GM21619 (cell line): ENCODE measurements at regions not wholly inside any gene's neighbourhood (a gene's known extent, or its start where the extent isn't known, plus 50 kb on each side); places are given as distances from the start of the nearest gene placed in this dataset.
"Not testable (repeated sequence)": the region's sequence is repeated elsewhere in the genome, so short reads cannot be mapped to it uniquely, and the experiment has no call there.

Experiments
- ATAC-seq: cut with Tn5 transposase; IDR thresholded peaks from one replicate; pipeline ENCODE4 v1.9.1; 2021; ENCODE audit not compliant: unreplicated experiment

DNA sequence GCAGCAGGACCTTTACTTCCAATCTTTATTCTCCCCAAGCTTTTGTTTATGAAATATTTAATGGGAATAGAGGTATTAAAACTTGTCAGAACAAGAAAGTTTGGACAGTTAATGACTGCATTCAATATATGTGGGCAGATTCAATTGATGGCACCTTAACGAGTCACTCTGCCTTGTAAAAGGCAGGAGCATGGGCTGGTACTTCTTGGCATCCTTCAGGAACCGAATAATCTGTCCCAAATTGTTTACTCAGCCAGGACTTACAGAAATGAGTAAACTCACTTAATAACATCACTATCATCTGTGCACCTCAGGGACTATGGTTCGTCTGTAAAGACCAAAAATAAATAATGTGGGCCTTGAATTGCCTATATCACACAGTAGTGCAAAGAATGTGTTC lies 1280.3 kb upstream of the TMEFF2 start:
- ATAC-seq = no peak

DNA sequence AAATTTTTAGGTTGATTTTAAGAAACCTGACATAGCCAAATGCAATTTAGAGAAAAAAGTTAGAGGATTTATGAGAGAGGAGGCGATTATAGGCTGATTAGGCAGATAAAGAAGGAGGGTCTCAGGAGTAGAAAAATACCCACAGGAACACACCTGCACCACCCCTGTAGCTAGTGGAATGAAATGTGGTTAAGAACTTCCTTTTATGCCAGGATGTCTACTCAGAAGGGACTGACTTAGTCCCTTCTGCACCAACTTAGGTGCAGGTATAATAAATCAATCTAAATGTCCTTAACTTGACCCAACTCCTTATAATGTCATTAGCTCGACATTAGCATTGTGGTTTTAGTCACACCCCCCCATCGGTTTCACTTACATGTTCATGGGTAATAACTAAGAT lies 1274.5 kb upstream of the TMEFF2 start:
- ATAC-seq = no peak

DNA sequence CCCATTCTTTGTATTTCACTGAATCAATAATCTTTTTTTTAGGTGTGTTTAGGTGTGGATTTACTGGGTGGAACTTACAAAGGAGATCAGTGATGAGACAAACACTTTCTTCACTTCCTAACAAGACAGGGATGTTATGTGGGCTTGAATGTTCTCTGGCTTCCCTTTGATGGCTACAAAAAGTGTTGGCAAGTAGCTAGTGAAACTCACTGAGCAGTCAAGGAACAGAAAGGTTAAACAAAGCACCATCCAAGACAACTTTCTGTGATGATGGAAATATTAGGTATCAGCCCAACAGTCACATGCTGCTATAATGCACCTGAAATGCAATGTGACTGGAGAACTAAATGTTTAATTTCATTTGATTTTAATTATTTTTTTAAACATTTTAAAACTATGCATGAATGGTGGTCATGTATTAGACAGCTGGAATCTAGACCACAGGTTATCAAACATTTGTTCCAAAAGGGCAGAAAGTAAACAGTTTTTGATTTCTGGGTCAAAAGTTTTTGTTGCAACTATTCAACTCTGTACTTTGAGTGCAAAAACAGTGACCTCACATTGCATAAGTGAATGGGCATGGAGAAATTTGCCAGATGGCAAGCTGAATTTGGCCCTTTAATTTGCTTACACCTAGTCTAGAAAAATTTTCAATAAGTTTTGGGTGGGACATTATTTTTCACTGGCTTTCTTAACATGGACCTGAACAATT lies 1272.7 kb upstream of the TMEFF2 start:
- no peak for ATAC-seq

DNA sequence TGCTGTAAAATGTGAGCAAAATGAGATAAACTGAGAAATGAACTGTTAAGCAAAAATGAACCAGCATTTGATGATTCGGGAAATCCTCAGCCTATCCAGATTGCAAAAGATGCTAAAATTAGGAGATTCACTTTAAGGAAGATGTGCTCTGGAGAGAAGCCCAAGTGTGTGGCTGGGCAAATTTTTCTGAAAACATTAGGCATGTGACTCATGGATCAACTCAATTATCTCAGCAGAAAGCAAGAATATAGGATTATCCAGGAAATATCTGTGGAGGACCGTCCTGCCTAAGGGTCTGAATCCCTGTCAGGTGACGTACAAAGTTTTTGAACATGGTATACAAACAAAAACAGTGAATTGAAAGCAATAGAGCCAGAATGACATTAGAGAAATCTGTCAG lies 1268.3 kb upstream of the TMEFF2 start:
- no peak for ATAC-seq

GRCh38 chr2:193462411-193462810 lies 1267.7 kb upstream of the TMEFF2 start:
- no peak for ATAC-seq

- peak; percentile 67 for ATAC-seq
Observed at GRCh38 chr2:193461431-193461934, 1266.8 kb upstream of the TMEFF2 start.

GRCh38 chr2:193446967-193447366 lies 1252.2 kb upstream of the TMEFF2 start:
- peak; percentile 64 for ATAC-seq

DNA sequence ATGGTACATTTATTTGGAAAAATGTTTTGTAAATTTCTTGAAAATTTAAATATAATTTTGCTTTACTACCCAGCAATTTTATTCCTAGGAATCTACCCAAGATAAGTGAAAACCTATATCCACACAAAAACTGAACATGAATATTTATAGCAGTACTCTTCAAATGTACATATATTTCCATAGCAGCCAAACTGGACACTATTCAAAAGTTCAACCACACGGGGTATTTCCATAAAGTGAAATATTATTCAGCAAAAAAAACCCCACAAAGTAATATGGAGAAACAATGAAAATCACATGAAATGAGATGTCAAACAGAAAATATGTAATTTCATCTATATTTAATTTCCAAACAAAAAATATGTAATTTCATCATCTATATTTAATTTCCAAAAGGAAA lies 1247.6 kb upstream of the TMEFF2 start:
- no peak for ATAC-seq

DNA sequence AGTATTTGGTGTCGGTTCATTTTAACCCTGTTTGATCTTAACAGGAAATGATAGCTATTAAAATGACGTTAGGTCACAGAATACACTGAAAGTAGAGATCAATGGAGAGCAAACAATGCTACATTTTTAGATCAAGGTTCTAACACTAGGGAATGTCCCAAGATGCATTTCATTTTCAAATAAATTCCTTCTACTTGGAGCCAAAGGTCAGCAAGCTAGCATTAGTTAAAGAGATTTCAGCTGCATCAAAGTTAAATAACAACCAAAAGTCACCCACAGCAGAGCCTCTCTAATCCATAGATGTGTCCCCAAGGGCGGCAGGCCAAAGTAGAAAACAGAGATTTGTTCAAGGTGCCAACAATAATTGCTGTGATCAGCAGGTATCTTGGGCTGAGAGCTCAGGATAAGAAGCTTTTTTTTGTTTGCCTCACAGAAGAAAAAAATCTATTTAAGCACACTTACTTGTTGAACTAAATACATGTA lies 1233.6 kb upstream of the TMEFF2 start:
- ATAC-seq = no peak

- ATAC-seq = not testable (repeated sequence)
Observed at GRCh38 chr2:193412368-193412767, 1217.6 kb upstream of the TMEFF2 start.

- ATAC-seq = no peak
Observed at GRCh38 chr2:193409951-193410350, 1215.2 kb upstream of the TMEFF2 start.

- no peak for ATAC-seq
Observed at GRCh38 chr2:193382583-193382982, 1187.8 kb upstream of the TMEFF2 start.

DNA sequence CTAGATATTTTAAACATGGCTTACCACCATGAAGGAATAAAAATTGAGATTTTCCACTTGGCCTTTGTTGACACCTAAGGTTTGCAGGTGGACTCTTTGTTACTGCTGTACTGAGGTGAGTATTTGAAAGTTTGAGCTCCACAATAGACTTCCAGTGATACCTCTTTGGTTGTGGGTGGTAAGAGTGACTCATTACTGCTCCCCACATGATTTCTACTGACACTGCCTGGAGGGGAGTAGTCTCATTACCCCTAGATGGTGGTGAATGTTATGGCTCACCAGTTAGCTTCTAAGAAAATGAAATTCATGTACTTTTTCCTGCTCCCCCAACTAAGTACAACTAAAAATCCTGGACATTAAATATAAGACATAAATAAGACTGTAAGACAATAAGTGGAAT lies 1183.1 kb upstream of the TMEFF2 start:
- no peak for ATAC-seq

GRCh38 chr2:193373120-193373519 lies 1178.4 kb upstream of the TMEFF2 start:
- ATAC-seq = no peak

- no peak for ATAC-seq
Observed at GRCh38 chr2:193371200-193371599, 1176.5 kb upstream of the TMEFF2 start.

GRCh38 chr2:193368615-193369014 lies 1173.9 kb upstream of the TMEFF2 start:
- ATAC-seq = no peak

DNA sequence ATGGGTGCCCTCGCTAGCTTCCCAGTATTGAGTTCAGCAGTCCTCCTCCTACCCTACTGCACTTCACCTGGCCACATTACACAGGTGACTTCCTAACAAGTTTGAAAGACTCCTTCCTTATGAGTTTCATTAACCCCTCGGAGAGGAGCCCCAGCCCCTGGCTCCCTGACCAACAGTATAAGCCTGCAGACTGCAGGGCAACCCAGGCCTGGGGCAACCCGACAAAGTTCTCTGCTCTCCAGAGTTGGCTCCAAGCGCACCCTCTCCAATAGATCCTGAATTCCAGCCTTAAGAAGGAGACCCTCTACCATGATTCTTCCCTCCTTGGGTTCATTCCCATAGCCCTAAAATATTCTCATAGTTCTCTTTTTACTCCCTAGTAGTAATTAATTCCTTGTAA lies 1162.8 kb upstream of the TMEFF2 start:
- ATAC-seq = no peak

GRCh38 chr2:193352665-193353242 lies 1158.0 kb upstream of the TMEFF2 start:
- not testable (repeated sequence) for ATAC-seq

DNA sequence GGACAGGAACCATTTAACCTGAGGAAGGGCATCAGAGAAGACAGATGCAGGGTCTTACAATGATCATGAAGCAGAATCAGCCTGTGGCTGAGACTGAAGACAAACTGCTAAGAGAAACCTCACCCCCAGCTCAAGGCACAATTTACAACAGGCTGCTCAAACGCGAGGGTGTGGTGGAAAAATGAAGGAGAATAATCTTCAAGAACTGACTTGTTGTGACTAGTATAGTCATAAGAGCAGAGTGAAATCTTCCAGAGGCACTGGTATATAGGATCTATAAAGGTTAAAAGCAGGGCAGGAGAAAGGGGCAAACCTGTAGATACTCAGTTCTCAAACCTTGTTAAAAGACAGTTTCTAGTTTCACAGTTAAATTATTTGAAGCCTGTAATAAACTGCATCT lies 1155.8 kb upstream of the TMEFF2 start:
- no peak for ATAC-seq

- no peak for ATAC-seq
Observed at GRCh38 chr2:193349642-193350041, 1154.9 kb upstream of the TMEFF2 start.

DNA sequence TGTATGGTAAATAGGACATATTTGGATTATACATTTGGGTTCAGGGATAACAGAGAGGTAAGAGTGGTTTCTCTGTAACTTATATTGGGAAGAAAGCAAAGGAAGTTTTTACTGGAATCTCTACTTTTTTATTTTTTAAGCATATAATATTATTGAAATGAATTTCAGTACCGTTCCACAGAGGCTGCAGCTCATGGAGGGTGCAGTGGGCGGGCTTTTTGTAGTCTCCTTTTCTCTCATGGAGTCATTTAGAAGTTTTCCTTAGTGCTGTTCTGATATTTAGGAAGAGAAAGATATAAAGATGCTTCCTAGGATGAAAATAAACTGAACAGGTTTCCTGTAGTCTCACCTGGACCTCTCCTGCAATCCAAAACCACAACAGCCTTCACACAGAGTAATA lies 1153.3 kb upstream of the TMEFF2 start:
- ATAC-seq = no peak

- no peak for ATAC-seq
Observed at GRCh38 chr2:193336781-193337180, 1142.0 kb upstream of the TMEFF2 start.

- no peak for ATAC-seq
Observed at GRCh38 chr2:193334401-193334800, 1139.7 kb upstream of the TMEFF2 start.
